NCI-H1092 (cell line): ENCODE measurements at regions not wholly inside any gene's neighbourhood (a gene's known extent, or its start where the extent isn't known, plus 50 kb on each side); places are given as distances from the start of the nearest gene placed in this dataset.

Experiments used
- DNase-seq: peaks from one replicate; lab custom pipeline; 2025; lab: John Stamatoyannopoulos, UW

- no peak for DNase-seq
Observed at GRCh38 chr12:67590149-67590790, 58.3 kb upstream of the DYRK2 start.

- DNase-seq: no peak
Observed at GRCh38 chr12:67592228-67593011, 56.1 kb upstream of the DYRK2 start.

GRCh38 chr12:67593041-67593440 lies 55.5 kb upstream of the DYRK2 start:
- no peak for DNase-seq

- no peak for DNase-seq
Observed at GRCh38 chr12:67593461-67594330, 54.8 kb upstream of the DYRK2 start.

GRCh38 chr12:67594888-67595287 lies 53.7 kb upstream of the DYRK2 start:
- no peak for DNase-seq

GRCh38 chr12:67595365-67595764 lies 53.2 kb upstream of the DYRK2 start:
- DNase-seq: no peak

GRCh38 chr12:67598598-67598997 lies 49.9 kb upstream of the DYRK2 start:
- no peak for DNase-seq
